Chondrocyte (in vitro differentiated cells): ENCODE measurements at regions not wholly inside any gene's neighbourhood (a gene's known extent, or its start where the extent isn't known, plus 50 kb on each side); places are given as distances from the start of the nearest gene placed in this dataset.

ENCODE experiments used
- DNase-seq: peaks from one replicate; pipeline ENCODE4 v3.0.0; 2021; ENCODE audit warnings: mixed read lengths, low spot score
- H3K27ac Mint-ChIP-seq: one replicate; pipeline ENCODE4 v1.8.0; 2021; ENCODE audit warnings: mild to moderate bottlenecking, moderate library complexity, mixed read lengths; ENCODE audit not compliant: unreplicated experiment
- H3K27me3 Mint-ChIP-seq: 2 replicates; pipeline ENCODE4 v1.8.0; 2021; ENCODE audit warnings: low read depth, mixed read lengths
- H3K36me3 Mint-ChIP-seq: 2 replicates; pipeline ENCODE4 v1.8.0; 2021; ENCODE audit warnings: low read depth, mixed read lengths
- H3K4me1 Mint-ChIP-seq: 2 replicates; pipeline ENCODE4 v1.8.0; 2021; ENCODE audit warnings: low read depth, mild to moderate bottlenecking, mixed read lengths
- H3K4me3 Mint-ChIP-seq: one replicate; pipeline ENCODE4 v1.8.0; 2021; ENCODE audit warnings: mild to moderate bottlenecking, moderate library complexity, mixed read lengths; ENCODE audit not compliant: unreplicated experiment
- H3K9me3 Mint-ChIP-seq: 2 replicates; pipeline ENCODE4 v1.8.0; 2021; ENCODE audit warnings: low read depth, mixed read lengths
- CTCF ChIP-seq: fragments of 200-600 bp; sonication (generic); IDR thresholded peaks from 2 replicates; pipeline ENCODE4 v1.5.0; 2021; ENCODE audit warnings: antibody characterized with exemption, mild to moderate bottlenecking, moderate library complexity

GRCh38 chr3:13149330-13150108 lies 76.3 kb upstream of the IQSEC1 start:
- Mint-ChIP-seq H3K27me3 (peaks cover 21% of the 10 kb centered on the region), H3K36me3 (peaks cover 1% of the 10 kb centered on the region), H3K4me1 (no peaks in the 10 kb centered on the region), H3K27ac (no peak overlapping the region), H3K4me3 (no peak overlapping the region), H3K9me3 (peaks cover 4% of the 10 kb centered on the region)
- no peak for TF ChIP-seq CTCF
- no peak for DNase-seq

- no peak for DNase-seq
- Mint-ChIP-seq H3K4me3 (no peak overlapping the region), H3K27ac (no peak overlapping the region), H3K9me3 (peaks cover 3% of the 10 kb centered on the region), H3K4me1 (no peaks in the 10 kb centered on the region), H3K36me3 (peaks cover 1% of the 10 kb centered on the region), H3K27me3 (peaks cover 23% of the 10 kb centered on the region)
- no peak for TF ChIP-seq CTCF
Observed at GRCh38 chr3:13148561-13149329, 75.5 kb upstream of the IQSEC1 start.

GRCh38 chr3:13148126-13148525 lies 74.9 kb upstream of the IQSEC1 start:
- H3K9me3 Mint-ChIP-seq = peaks cover 3% of the 10 kb centered on the region
- no peak for TF ChIP-seq CTCF
- no peak overlapping the region for H3K27ac Mint-ChIP-seq
- peaks cover 1% of the 10 kb centered on the region for H3K36me3 Mint-ChIP-seq
- no peaks in the 10 kb centered on the region for H3K4me1 Mint-ChIP-seq
- no peak overlapping the region for H3K4me3 Mint-ChIP-seq
- H3K27me3 Mint-ChIP-seq = peaks cover 25% of the 10 kb centered on the region
- DNase-seq = no peak

- DNase-seq = no peak
- no peak for TF ChIP-seq CTCF
- Mint-ChIP-seq H3K9me3 (peaks cover 3% of the 10 kb centered on the region), H3K4me1 (no peaks in the 10 kb centered on the region), H3K36me3 (peaks cover 1% of the 10 kb centered on the region), H3K27ac (no peak overlapping the region), H3K4me3 (no peak overlapping the region), H3K27me3 (peaks cover 31% of the 10 kb centered on the region)
Observed at GRCh38 chr3:13147344-13147743, 74.1 kb upstream of the IQSEC1 start.

- peaks cover 1% of the 10 kb centered on the region for H3K36me3 Mint-ChIP-seq
- no peak for TF ChIP-seq CTCF
- peaks cover 3% of the 10 kb centered on the region for H3K9me3 Mint-ChIP-seq
- no peak overlapping the region for H3K4me3 Mint-ChIP-seq
- DNase-seq = no peak
- H3K27me3 Mint-ChIP-seq = peaks cover 36% of the 10 kb centered on the region
- H3K27ac Mint-ChIP-seq = no peak overlapping the region
- H3K4me1 Mint-ChIP-seq = no peaks in the 10 kb centered on the region
Observed at GRCh38 chr3:13146643-13147143, 73.5 kb upstream of the IQSEC1 start.
